GM12874 (cell line): ENCODE measurements at regions not wholly inside any gene's neighbourhood (a gene's known extent, or its start where the extent isn't known, plus 50 kb on each side); places are given as distances from the start of the nearest gene placed in this dataset.

Source experiments
- TF ChIP-seq, protein P1 (sequence below): IDR thresholded peaks from 2 replicates; pipeline ENCODE4 v1.5.1; 2011; ENCODE audit warnings: low read depth, mild to moderate bottlenecking, control low read depth, low read length, moderate library complexity; ENCODE audit not compliant: insufficient read depth

DNA sequence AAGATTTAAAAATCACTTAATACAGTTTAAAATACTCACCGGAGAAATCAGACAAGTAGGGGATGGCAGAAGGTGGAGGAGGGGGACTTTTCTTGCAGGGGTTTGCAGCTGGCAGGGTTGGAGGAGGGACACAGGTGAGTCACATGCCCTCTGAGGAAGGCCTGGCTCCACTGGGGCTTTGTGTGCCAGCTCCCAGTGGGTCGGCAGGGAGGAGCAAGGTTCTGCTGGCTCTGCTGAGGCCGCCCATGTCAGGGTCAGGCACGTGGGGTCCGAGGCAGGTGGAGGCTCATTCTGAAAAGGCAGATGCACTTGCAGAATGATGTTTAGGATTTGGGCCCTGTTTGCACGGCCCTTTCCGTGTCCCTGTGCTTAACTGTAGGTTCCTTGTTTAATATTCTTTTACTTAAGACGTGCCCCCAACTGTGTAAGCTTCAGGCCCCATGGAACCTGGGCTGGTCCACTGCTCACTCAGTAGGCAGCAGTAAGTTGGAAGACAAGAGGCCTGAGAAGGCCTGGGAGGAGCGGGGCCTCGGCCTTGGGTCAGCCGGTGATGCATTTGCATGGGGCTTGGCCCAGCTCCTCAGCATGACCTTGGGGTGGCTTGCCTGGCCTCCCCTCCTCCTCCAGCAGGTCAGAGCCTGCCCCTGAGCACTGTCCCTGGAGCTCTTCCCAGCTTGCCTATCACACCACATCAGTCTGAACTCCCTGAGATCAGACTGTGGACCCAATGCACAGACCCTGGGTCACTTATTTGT is 141.0 kb downstream of the GLI2 start:
- TF ChIP-seq, protein P1, sequence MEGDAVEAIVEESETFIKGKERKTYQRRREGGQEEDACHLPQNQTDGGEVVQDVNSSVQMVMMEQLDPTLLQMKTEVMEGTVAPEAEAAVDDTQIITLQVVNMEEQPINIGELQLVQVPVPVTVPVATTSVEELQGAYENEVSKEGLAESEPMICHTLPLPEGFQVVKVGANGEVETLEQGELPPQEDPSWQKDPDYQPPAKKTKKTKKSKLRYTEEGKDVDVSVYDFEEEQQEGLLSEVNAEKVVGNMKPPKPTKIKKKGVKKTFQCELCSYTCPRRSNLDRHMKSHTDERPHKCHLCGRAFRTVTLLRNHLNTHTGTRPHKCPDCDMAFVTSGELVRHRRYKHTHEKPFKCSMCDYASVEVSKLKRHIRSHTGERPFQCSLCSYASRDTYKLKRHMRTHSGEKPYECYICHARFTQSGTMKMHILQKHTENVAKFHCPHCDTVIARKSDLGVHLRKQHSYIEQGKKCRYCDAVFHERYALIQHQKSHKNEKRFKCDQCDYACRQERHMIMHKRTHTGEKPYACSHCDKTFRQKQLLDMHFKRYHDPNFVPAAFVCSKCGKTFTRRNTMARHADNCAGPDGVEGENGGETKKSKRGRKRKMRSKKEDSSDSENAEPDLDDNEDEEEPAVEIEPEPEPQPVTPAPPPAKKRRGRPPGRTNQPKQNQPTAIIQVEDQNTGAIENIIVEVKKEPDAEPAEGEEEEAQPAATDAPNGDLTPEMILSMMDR: no peak

DNA sequence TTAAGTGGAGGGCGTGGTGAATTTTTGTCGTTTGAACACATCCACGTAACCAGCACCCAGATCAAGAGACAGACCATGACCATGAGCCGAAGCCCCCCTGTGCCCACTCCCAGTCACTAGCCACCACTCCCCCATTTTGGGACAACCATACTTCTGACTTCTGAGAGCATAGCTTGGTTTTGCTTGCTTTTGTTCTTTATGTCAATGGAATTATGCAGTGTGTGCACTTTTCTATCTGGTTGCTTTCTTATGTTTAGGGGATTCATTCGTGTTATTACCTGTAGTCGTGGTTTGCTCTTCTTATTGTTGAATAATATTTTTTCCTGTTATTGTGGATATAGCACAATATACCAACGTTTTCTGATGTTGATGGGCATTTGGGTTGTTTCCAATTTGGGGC is 141.7 kb downstream of the GLI2 start:
- TF ChIP-seq, protein P1: no peak

DNA sequence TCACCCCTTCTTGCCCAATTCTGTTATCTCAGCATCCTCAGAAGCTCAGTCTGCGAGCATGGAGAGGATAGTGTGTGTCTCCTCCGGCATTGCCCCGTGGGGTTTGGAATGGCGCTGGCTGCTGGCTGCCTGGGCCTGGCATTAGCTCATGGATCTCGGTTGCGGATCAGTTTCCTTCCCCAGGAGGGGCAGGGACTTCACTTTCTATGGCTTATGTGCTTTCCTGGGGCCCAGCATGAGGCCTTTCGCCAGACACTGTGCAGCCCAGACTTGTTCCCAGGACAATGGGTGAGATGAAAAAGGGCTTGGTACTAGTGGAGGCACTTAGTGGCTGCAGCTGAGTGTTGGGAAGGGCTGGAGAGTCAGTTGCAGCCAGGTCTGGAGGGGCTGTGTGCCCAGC is 143.3 kb downstream of the GLI2 start:
- TF ChIP-seq, protein P1: no peak

DNA sequence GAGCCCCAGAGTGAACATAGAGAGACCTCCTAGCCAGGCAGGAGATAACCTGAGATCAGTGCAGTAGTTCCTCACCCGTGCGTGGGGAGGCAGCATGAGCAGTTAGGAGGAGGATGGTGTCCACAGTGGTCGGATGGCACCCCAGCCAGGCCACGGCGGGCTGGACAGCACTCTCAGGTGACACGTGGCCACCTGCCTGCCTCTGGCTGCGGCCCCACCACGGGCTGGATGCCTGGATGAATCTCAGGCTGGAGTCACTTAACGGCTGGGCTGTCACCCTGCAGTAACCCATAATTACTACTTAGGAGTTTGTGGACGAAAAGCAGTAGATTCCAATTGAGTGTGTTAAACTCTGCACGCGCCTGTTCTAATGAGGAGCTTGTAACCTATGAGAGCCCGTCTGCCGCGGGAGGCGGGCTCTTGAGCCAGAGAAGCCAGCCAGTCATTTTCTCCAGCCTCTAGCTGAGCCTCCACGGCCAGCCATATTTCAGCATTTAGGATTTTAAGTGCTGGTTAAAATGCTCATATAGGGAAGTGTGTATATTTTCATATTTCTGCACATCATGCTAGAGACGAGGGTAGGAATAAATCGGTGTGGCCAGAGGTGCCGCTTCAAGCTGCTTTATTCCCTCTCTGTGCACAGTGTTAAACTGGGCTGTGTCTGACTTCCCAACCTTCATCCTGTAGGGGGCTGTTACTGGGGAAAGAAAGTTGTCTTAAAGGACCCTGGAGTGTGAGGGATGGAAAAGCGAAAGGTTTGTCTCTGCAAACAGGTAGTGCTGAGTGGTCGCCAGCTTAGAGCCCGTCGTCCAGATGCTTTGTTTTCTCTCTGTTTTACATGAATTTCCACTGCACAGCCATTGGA is 144.0 kb downstream of the GLI2 start:
- TF ChIP-seq, protein P1: no peak

DNA sequence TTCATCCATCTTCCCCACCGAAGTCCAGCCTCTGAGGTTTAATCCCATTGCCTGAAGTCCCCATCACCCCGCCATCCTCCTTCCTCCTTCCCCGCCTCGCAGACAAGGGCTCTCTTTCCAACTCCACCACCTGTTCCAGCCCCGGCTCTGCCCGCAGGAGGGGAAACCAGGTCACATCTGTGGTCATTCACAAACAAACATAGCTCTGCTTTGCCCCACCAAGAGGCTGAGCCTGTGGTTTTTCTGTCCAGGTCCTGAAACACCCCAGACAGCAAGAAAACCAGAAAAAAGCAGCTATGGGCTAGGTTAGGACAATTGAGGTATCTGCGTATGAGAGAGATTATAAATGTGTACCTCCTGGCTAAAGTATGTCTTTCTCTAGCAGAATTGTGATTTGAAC is 144.7 kb downstream of the GLI2 start:
- TF ChIP-seq, protein P1: no peak

DNA sequence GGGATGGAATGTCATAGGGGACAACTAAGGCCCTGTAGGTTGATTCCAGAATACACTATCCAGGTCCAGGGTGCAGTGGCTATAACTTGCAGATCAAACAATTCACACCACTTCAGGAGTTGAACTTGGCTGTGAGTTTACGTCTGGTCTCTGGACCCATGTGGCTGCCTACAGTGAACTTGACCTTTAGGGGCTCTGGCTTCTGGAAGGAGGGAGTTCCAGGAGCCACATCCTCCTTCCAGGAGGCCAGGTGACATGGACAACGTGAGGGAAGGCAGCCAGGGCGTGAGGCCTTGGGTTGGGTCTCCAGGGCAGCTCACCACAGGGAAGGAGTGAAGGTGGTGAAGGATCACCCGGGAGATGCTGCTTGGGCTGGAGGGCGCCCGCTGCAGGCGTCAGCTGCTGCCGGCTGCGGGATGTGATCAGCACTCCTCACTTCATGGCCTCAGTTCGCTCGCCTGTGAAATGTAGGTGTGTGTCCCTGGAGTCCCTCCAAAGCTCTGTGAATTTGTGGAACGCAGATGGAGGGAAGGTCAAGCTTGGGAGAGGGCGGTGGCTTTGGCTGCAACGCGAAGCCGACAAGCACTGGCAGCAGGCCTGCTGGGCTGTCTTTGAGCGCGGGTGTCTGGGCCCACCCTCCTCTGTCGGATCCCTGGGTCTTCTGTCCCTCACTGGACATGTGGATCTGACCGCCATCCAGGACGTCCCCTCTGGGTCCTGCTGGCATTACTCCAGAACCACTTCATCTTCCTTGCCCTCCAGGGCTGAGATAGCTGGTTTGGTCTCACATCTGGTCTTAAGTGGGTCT is 146.5 kb downstream of the GLI2 start:
- TF ChIP-seq, protein P1: no peak
